ENCODE measurements at regions not wholly inside any gene's neighbourhood (a gene's known extent, or its start where the extent isn't known, plus 50 kb on each side); places are given as distances from the start of the nearest gene placed in this dataset.

GRCh38 chr13:111469916-111470506 lies 149.6 kb downstream of the TEX29 start:
- H3K36me3 Mint-ChIP-seq (ENCODE audit: low read depth): no peaks in the 10 kb centered on the region
- peaks cover 0 to 2% of the 10 kb centered on the region in 2 experiments for H3K27me3 ChIP-seq (ENCODE audit: control insufficient read depth in 1 of 2, insufficient read depth in 2 of 2, low read length in 2 of 2)
- H3K36me3 ChIP-seq (ENCODE audit: insufficient read depth, low read length): no peaks in the 10 kb centered on the region
- H3K9me3 Mint-ChIP-seq: no peaks in the 10 kb centered on the region
- ChIA-PET POLR2A (no interaction called here), CTCF (no interaction called here)
- no peak overlapping the region for H3K27ac Mint-ChIP-seq
- no peak for ATAC-seq (ENCODE audit: poor library complexity)
- peaks cover 0 to 7% of the 10 kb centered on the region in 2 experiments for H3K9me3 ChIP-seq (ENCODE audit: control insufficient read depth in 1 of 2, insufficient read depth in 1 of 2, low read length in 2 of 2)
- no peak overlapping the region for H3K4me3 Mint-ChIP-seq
- H3K27ac ChIP-seq (ENCODE audit: low read depth in 1 of 2, low read length in 2 of 2): no peak overlapping the region
- H3K4me3 ChIP-seq (ENCODE audit: low read length): no peak overlapping the region
- H3K4me1 ChIP-seq (ENCODE audit: insufficient read depth, low read length): no peaks in the 10 kb centered on the region
- DNase-seq: peak in 1 of 14 experiments; percentile 3
- intact Hi-C loops (cut with DNase I, micrococcal nuclease): no loop called here
- TF ChIP-seq CTCF (IDR thresholded peaks at IDR 0.05): no peak
- no peaks in the 10 kb centered on the region for H3K4me1 Mint-ChIP-seq (ENCODE audit: low read depth)
- peaks cover 23% of the 10 kb centered on the region for H3K27me3 Mint-ChIP-seq

DNA sequence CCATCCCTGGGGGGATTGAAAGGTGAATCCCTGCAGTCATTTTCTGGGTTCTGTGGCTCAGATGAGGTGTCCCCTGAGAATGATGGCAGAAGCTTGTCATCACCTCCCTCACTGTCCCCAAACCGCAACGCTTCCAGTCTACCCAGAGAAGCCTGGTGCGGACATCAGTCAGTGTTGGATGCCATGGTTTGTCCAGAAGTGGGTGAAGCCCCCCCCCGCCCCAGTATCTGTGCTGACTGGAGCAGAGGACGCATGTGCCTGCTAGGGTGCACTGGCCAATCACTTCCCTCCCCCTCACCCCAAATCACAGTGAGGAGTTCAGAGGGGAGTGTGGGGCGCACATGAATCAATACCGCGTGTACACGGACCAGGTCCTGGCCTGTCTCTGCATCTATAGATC lies 150.5 kb downstream of the TEX29 start:
- POLR2A ChIA-PET: interaction anchor here (0.6 kb wide), 1 partner anchor 1236 kb away, joined by 5 read pairs; no protein-coding TSS in a partner anchor
- CTCF ChIA-PET: no interaction called here
- H3K27me3 Mint-ChIP-seq: peaks cover 18% of the 10 kb centered on the region

DNA sequence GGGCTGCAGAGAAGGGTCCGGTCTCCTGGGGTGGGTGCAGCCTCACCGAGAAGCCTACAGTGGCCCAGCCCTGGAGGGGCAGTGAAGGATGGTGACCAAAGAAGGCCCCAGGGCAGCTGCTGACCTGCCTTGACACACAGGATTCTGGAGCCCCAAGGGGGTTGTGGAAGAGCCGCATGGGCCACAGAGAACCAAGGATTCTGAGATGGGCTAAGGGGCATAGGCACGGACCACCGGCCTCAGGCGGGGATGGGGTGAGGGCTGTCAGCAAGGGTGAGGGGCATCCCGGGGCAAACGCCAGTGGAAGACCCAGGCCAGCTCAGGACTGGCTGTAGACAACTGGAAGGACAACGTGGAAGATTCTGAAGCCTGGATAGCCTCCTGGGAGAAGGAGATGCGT lies 151.6 kb downstream of the TEX29 start:
- peaks cover 0 to 7% of the 10 kb centered on the region in 2 experiments for H3K9me3 ChIP-seq (ENCODE audit: control insufficient read depth in 1 of 2, insufficient read depth in 1 of 2, low read length in 2 of 2)
- peaks cover 0 to 2% of the 10 kb centered on the region in 2 experiments for H3K27me3 ChIP-seq (ENCODE audit: control insufficient read depth in 1 of 2, insufficient read depth in 2 of 2, low read length in 2 of 2)
- H3K4me3 ChIP-seq (ENCODE audit: low read length): no peak overlapping the region
- no peak overlapping the region for H3K27ac ChIP-seq (ENCODE audit: low read depth in 1 of 2, low read length in 2 of 2)
- ChIA-PET CTCF (no interaction called here), POLR2A (no interaction called here)
- DNase-seq: peak in 1 of 14 experiments; percentile 2
- Mint-ChIP-seq H3K4me1 (ENCODE audit: low read depth) (no peaks in the 10 kb centered on the region), H3K9me3 (no peaks in the 10 kb centered on the region), H3K27me3 (peaks cover 9% of the 10 kb centered on the region), H3K4me3 (no peak overlapping the region), H3K27ac (no peak overlapping the region), H3K36me3 (ENCODE audit: low read depth) (no peaks in the 10 kb centered on the region)
- H3K36me3 ChIP-seq (ENCODE audit: insufficient read depth, low read length): no peaks in the 10 kb centered on the region
- TF ChIP-seq CTCF (IDR thresholded peaks at IDR 0.05): no peak
- ATAC-seq (ENCODE audit: poor library complexity): no peak
- intact Hi-C loops (cut with DNase I, micrococcal nuclease): no loop called here
- H3K4me1 ChIP-seq (ENCODE audit: insufficient read depth, low read length): no peaks in the 10 kb centered on the region

More for the DNA sequence above, 150.5 kb downstream of the TEX29 start:
- ATAC-seq (ENCODE audit: poor library complexity) (no peak), DNase-seq (no peak)
- Mint-ChIP-seq H3K36me3 (ENCODE audit: low read depth) (no peaks in the 10 kb centered on the region), H3K4me1 (ENCODE audit: low read depth) (no peaks in the 10 kb centered on the region), H3K9me3 (no peaks in the 10 kb centered on the region), H3K27ac (no peak overlapping the region), H3K4me3 (no peak overlapping the region)
- Histone ChIP-seq H3K4me3 (ENCODE audit: low read length) (no peak overlapping the region), H3K9me3 (ENCODE audit: control insufficient read depth in 1 of 2, insufficient read depth in 1 of 2, low read length in 2 of 2) (peaks cover 0 to 7% of the 10 kb centered on the region in 2 experiments), H3K4me1 (ENCODE audit: insufficient read depth, low read length) (no peaks in the 10 kb centered on the region), H3K27me3 (ENCODE audit: control insufficient read depth in 1 of 2, insufficient read depth in 2 of 2, low read length in 2 of 2) (peaks cover 0 to 2% of the 10 kb centered on the region in 2 experiments), H3K27ac (ENCODE audit: low read depth in 1 of 2, low read length in 2 of 2) (no peak overlapping the region), H3K36me3 (ENCODE audit: insufficient read depth, low read length) (no peaks in the 10 kb centered on the region)
- intact Hi-C loops (cut with DNase I, micrococcal nuclease): no loop called here
- no peak for TF ChIP-seq CTCF (IDR thresholded peaks at IDR 0.05)

Measured in CD4-positive, alpha-beta T cell (primary cell).